K562 (cell line): ENCODE measurements at regions not wholly inside any gene's neighbourhood (a gene's known extent, or its start where the extent isn't known, plus 50 kb on each side); places are given as distances from the start of the nearest gene placed in this dataset.

Experiments used
- ATF4 ChIP-seq: fragments of 450-650 bp; formaldehyde crosslinking; IDR thresholded peaks from 2 replicates; pipeline ENCODE4 v1.4.0; 2022; ENCODE audit warnings: mild to moderate bottlenecking, moderate library complexity
- CHD7 ChIP-seq: fragments of 200-600 bp; sonication (generic); IDR thresholded peaks from one replicate; pipeline ENCODE4 v1.6.1; 2012; ENCODE audit warnings: mild to moderate bottlenecking, low read depth, low read length, inconsistent platforms
- FUS ChIP-seq: fragments of 200-400 bp; formaldehyde crosslinking; optimal IDR thresholded peaks from 2 replicates; pipeline ENCODE3; 2017; ENCODE audit warnings: low read depth, low read length
- MAFK ChIP-seq: IDR thresholded peaks from 2 replicates; pipeline ENCODE4 v1.6.1; 2011; ENCODE audit warnings: low read length, improper control_type of control experiment
- MAX ChIP-seq: sonication (generic); formaldehyde crosslinking; IDR thresholded peaks from 2 replicates; pipeline ENCODE4 v1.9.0; 2022; ENCODE audit warnings: mild to moderate bottlenecking, missing genetic modification reagents
- SMC3 ChIP-seq: conservative IDR thresholded peaks from 2 replicates; pipeline ENCODE4 v1.6.1; 2011; ENCODE audit warnings: low read depth, low read length, improper control_type of control experiment; ENCODE audit not compliant: insufficient read depth

GRCh38 chr13:33746867-33747266 is 71.1 kb upstream of the RFC3 start:
- TF ChIP-seq FUS, result no peak
- no peak for TF ChIP-seq MAFK
- TF ChIP-seq ATF4 (CRISPR knock-in tag), result no peak
- TF ChIP-seq MAX (CRISPR knock-in tag), result no peak
- TF ChIP-seq SMC3, result no peak
- TF ChIP-seq CHD7, result no peak
